ENCODE measurements at regions not wholly inside any gene's neighbourhood (a gene's known extent, or its start where the extent isn't known, plus 50 kb on each side); places are given as distances from the start of the nearest gene placed in this dataset.

GRCh38 chr9:87016681-87017080 lies 69.4 kb upstream of the GAS1 start:
- peaks cover 0 to 3% of the 10 kb centered on the region in 2 experiments; a peak in 1 of 4 replicates for H3K4me1 Mint-ChIP-seq
- peaks cover 0 to 6% of the 10 kb centered on the region in 2 experiments; a peak in 3 of 5 replicates for H3K9me3 Mint-ChIP-seq

More at GRCh38 chr9:87016681-87017080, 69.4 kb upstream of the GAS1 start:
- H2BK120ac ChIP-seq (ENCODE audit: low read depth, low read length, poor library complexity, severe bottlenecking): no peak overlapping the region
- no peak overlapping the region for H4K8ac ChIP-seq (replicated peaks; ENCODE audit: insufficient read length, low read depth, low read length)
- no peak overlapping the region for H3K4me2 ChIP-seq (ENCODE audit: insufficient read depth, insufficient read length, low read length)
- H2BK15ac ChIP-seq (ENCODE audit: low read depth, low read length): no peak overlapping the region
- H2BK5ac ChIP-seq (ENCODE audit: insufficient read length, low read length): no peak overlapping the region
- Mint-ChIP-seq H3K27ac (no peak overlapping the region), H3K4me3 (no peak overlapping the region), H3K36me3 (ENCODE audit: insufficient read depth in 1 of 3, low read depth in 3 of 3) (peaks cover 0 to 5% (median 2%) of the 10 kb centered on the region in 3 experiments; a peak in 3 of 7 replicates), H3K27me3 (ENCODE audit: low read depth) (no peaks in the 10 kb centered on the region)
- no peaks in the 10 kb centered on the region for H3K23me2 ChIP-seq (ENCODE audit: insufficient read length, low read depth, low read length, poor library complexity, severe bottlenecking)
- H2BK12ac ChIP-seq (ENCODE audit: insufficient read length, low read depth, low read length): no peak overlapping the region
- no peak overlapping the region for H3K23ac ChIP-seq (ENCODE audit: insufficient read length, low read depth, low read length)
- no peak overlapping the region for H3K18ac ChIP-seq (ENCODE audit: insufficient read length, low read depth, low read length)
- H3K79me2 ChIP-seq (ENCODE audit: insufficient read depth, low read length): no peaks in the 10 kb centered on the region
- no peak overlapping the region for H3K27ac ChIP-seq (ENCODE audit: insufficient read length, low read depth, low read length)
- no peak overlapping the region for H4K91ac ChIP-seq (ENCODE audit: insufficient read length, low read depth, low read length)
- H3K4ac ChIP-seq (ENCODE audit: low read depth, low read length): no peak overlapping the region
- no peaks in the 10 kb centered on the region for H3K4me1 ChIP-seq (ENCODE audit: insufficient read depth, low read length)
- H4K20me1 ChIP-seq (ENCODE audit: control insufficient read depth, insufficient read depth, insufficient read length): no peaks in the 10 kb centered on the region
- H3K14ac ChIP-seq (ENCODE audit: insufficient read depth, low read length): no peak overlapping the region
- no peak overlapping the region for H3K56ac ChIP-seq (ENCODE audit: insufficient read length, low read depth, low read length)
- no peak overlapping the region for H3T11ph ChIP-seq (ENCODE audit: low read length)
- no peaks in the 10 kb centered on the region for H3K79me1 ChIP-seq (ENCODE audit: insufficient read depth, low read depth, low read length, poor library complexity, severe bottlenecking)
- no peak for DNase-seq
- no peak overlapping the region for H2AK5ac ChIP-seq (ENCODE audit: insufficient read length, low read length)
- TF ChIP-seq, protein P1, sequence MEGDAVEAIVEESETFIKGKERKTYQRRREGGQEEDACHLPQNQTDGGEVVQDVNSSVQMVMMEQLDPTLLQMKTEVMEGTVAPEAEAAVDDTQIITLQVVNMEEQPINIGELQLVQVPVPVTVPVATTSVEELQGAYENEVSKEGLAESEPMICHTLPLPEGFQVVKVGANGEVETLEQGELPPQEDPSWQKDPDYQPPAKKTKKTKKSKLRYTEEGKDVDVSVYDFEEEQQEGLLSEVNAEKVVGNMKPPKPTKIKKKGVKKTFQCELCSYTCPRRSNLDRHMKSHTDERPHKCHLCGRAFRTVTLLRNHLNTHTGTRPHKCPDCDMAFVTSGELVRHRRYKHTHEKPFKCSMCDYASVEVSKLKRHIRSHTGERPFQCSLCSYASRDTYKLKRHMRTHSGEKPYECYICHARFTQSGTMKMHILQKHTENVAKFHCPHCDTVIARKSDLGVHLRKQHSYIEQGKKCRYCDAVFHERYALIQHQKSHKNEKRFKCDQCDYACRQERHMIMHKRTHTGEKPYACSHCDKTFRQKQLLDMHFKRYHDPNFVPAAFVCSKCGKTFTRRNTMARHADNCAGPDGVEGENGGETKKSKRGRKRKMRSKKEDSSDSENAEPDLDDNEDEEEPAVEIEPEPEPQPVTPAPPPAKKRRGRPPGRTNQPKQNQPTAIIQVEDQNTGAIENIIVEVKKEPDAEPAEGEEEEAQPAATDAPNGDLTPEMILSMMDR (conservative IDR thresholded peaks at IDR 0.05): no peak
- H3K27me3 ChIP-seq (ENCODE audit: insufficient read depth, low read length): no peaks in the 10 kb centered on the region
- H3K9ac ChIP-seq (ENCODE audit: extremely low read depth, insufficient read length, low read length): no peak overlapping the region
- no peaks in the 10 kb centered on the region for H3K9me3 ChIP-seq (ENCODE audit: control insufficient read depth, low read depth, low read length)
- H2BK20ac ChIP-seq (ENCODE audit: low read depth, low read length, poor library complexity, severe bottlenecking): no peak overlapping the region
- WGBS (ENCODE audit: extremely low coverage, insufficient read length, low lambda C conversion rate): no CpG with 5 or more reads among the region's 3 CpGs
- H2AFZ ChIP-seq (ENCODE audit: low read length): no peak overlapping the region
- no peak overlapping the region for H4K5ac ChIP-seq (ENCODE audit: insufficient read length, low read depth, low read length)
